ENCODE measurements at regions not wholly inside any gene's neighbourhood (a gene's known extent, or its start where the extent isn't known, plus 50 kb on each side); places are given as distances from the start of the nearest gene placed in this dataset.
A peak's percentile ranks its signal among the peaks of the same experiment; 100 is the strongest.

- peak overlapping the region in 3 of 4 donors; percentile 9 to 54 (median 30) for H3K4me3 ChIP-seq
- H3K9me3 ChIP-seq, result no peaks in the 10 kb centered on the region
- no peak overlapping the region for H3K27ac ChIP-seq
- DNase-seq, result no peak
- TF ChIP-seq POLR2A (IDR thresholded peaks at IDR 0.05) (no peak), CTCF (IDR thresholded peaks at IDR 0.05) (no peak)
- H3K36me3 ChIP-seq, result no peaks in the 10 kb centered on the region
- WGBS, 2 donors, result 45 to 50% methylated on average over 16 of the region's 16 CpGs
- no peaks in the 10 kb centered on the region for H3K4me1 ChIP-seq
- intact Hi-C loops (cut with DNase I), result no loop called here
- H3K27me3 ChIP-seq, result peaks cover 0 to 4% (median 0%) of the 10 kb centered on the region in 4 donors
These were observed 228.5 kb upstream of the ARGLU1 start for GRCh38 chr13:106796280-106797047.

GRCh38 chr13:106795847-106796246 is 227.9 kb upstream of the ARGLU1 start:
- Histone ChIP-seq H3K27me3 (peaks cover 0 to 4% (median 0%) of the 10 kb centered on the region in 4 donors), H3K4me1 (no peaks in the 10 kb centered on the region), H3K4me3 (peak overlapping the region in 3 of 4 donors; percentile 9 to 54 (median 30)), H3K27ac (no peak overlapping the region), H3K36me3 (no peaks in the 10 kb centered on the region), H3K9me3 (no peaks in the 10 kb centered on the region)
- WGBS, 2 donors, result 34 to 53% methylated on average over 9 of the region's 9 CpGs
- no peak for TF ChIP-seq POLR2A (IDR thresholded peaks at IDR 0.05)
- TF ChIP-seq CTCF (IDR thresholded peaks at IDR 0.05), result no peak
- no peak for DNase-seq
- intact Hi-C loops (cut with DNase I), result no loop called here

GRCh38 chr13:106794117-106794516 is 226.2 kb upstream of the ARGLU1 start:
- intact Hi-C loops (cut with DNase I), result no loop called here
- WGBS, 2 donors, result 58 to 63% methylated on average over 4 of the region's 4 CpGs

GRCh38 chr13:106789911-106790310 is 222.0 kb upstream of the ARGLU1 start:
- H3K36me3 ChIP-seq, result no peaks in the 10 kb centered on the region
- intact Hi-C loops (cut with DNase I), result no loop called here

More at GRCh38 chr13:106794117-106794516, 226.2 kb upstream of the ARGLU1 start:
- Histone ChIP-seq H3K27me3 (peaks cover 0 to 3% (median 0%) of the 10 kb centered on the region in 4 donors), H3K27ac (no peak overlapping the region), H3K36me3 (no peaks in the 10 kb centered on the region), H3K4me1 (no peaks in the 10 kb centered on the region), H3K9me3 (no peaks in the 10 kb centered on the region), H3K4me3 (no peak overlapping the region)
- DNase-seq, result no peak
- TF ChIP-seq CTCF (IDR thresholded peaks at IDR 0.05), result no peak
- no peak for TF ChIP-seq POLR2A (IDR thresholded peaks at IDR 0.05)

More at GRCh38 chr13:106789911-106790310, 222.0 kb upstream of the ARGLU1 start:
- Histone ChIP-seq H3K9me3 (no peaks in the 10 kb centered on the region), H3K4me1 (no peaks in the 10 kb centered on the region), H3K4me3 (no peak overlapping the region), H3K27me3 (no peaks in the 10 kb centered on the region), H3K27ac (no peak overlapping the region)
- TF ChIP-seq CTCF (IDR thresholded peaks at IDR 0.05) (no peak), POLR2A (IDR thresholded peaks at IDR 0.05) (no peak)
- no peak for DNase-seq
